ENCODE measurements at regions not wholly inside any gene's neighbourhood (a gene's known extent, or its start where the extent isn't known, plus 50 kb on each side); places are given as distances from the start of the nearest gene placed in this dataset.
"Not testable (repeated sequence)": the region's sequence is repeated elsewhere in the genome, so short reads cannot be mapped to it uniquely, and the experiment has no call there.

GRCh38 chr12:89194683-89195082 lies 157.6 kb downstream of the DUSP6 start:
- no peak overlapping the region for H3K4me3 ChIP-seq (ENCODE audit: low read depth in 1 of 2, low read length in 1 of 2)
- TF ChIP-seq CTCF (IDR thresholded peaks at IDR 0.05) = no peak
- H3K4me1 ChIP-seq (ENCODE audit: control insufficient read depth in 1 of 2, insufficient read depth in 1 of 2, low read depth in 1 of 2, low read length in 1 of 2) = peaks cover 0 to 1% of the 10 kb centered on the region in 2 experiments
- no peaks in the 10 kb centered on the region for H3K9me3 ChIP-seq
- H3K27ac ChIP-seq = no peak overlapping the region
- H3K36me3 ChIP-seq = no peaks in the 10 kb centered on the region
- no peaks in the 10 kb centered on the region for H3K27me3 ChIP-seq

- no peaks in the 10 kb centered on the region for H3K36me3 ChIP-seq
- H3K4me3 ChIP-seq (ENCODE audit: low read depth in 1 of 2, low read length in 1 of 2) = no peak overlapping the region
- no peaks in the 10 kb centered on the region for H3K27me3 ChIP-seq
- TF ChIP-seq CTCF (IDR thresholded peaks at IDR 0.05) = no peak
- no peaks in the 10 kb centered on the region for H3K9me3 ChIP-seq
- no peak overlapping the region for H3K27ac ChIP-seq
- no peaks in the 10 kb centered on the region for H3K4me1 ChIP-seq (ENCODE audit: control insufficient read depth in 1 of 2, insufficient read depth in 1 of 2, low read depth in 1 of 2, low read length in 1 of 2)
Measured at GRCh38 chr12:89192429-89192828, 159.9 kb downstream of the DUSP6 start.

GRCh38 chr12:89191597-89191996 lies 160.7 kb downstream of the DUSP6 start:
- H3K4me1 ChIP-seq (ENCODE audit: control insufficient read depth in 1 of 2, insufficient read depth in 1 of 2, low read depth in 1 of 2, low read length in 1 of 2); H3K27me3 ChIP-seq; H3K27ac ChIP-seq; H3K36me3 ChIP-seq; H3K4me3 ChIP-seq (ENCODE audit: low read depth in 1 of 2, low read length in 1 of 2); H3K9me3 ChIP-seq: not testable (repeated sequence)

- no peak for TF ChIP-seq CTCF (IDR thresholded peaks at IDR 0.05)
- no peak overlapping the region for H3K27ac ChIP-seq
- H3K4me1 ChIP-seq (ENCODE audit: control insufficient read depth in 1 of 2, insufficient read depth in 1 of 2, low read depth in 1 of 2, low read length in 1 of 2) = no peaks in the 10 kb centered on the region
- H3K4me3 ChIP-seq (ENCODE audit: low read depth in 1 of 2, low read length in 1 of 2) = no peak overlapping the region
- no peaks in the 10 kb centered on the region for H3K9me3 ChIP-seq
- H3K36me3 ChIP-seq = no peaks in the 10 kb centered on the region
- no peaks in the 10 kb centered on the region for H3K27me3 ChIP-seq
Measured at GRCh38 chr12:89189448-89189847, 162.9 kb downstream of the DUSP6 start.

- Histone ChIP-seq H3K27ac (no peak overlapping the region), H3K4me3 (ENCODE audit: low read depth in 1 of 2, low read length in 1 of 2) (no peak overlapping the region), H3K4me1 (ENCODE audit: control insufficient read depth in 1 of 2, insufficient read depth in 1 of 2, low read depth in 1 of 2, low read length in 1 of 2) (no peaks in the 10 kb centered on the region), H3K36me3 (no peaks in the 10 kb centered on the region), H3K27me3 (no peaks in the 10 kb centered on the region), H3K9me3 (no peaks in the 10 kb centered on the region)
- no peak for TF ChIP-seq CTCF (IDR thresholded peaks at IDR 0.05)
Measured at GRCh38 chr12:89187507-89187906, 164.8 kb downstream of the DUSP6 start.

GRCh38 chr12:89185889-89186288 lies 166.4 kb downstream of the DUSP6 start:
- Histone ChIP-seq H3K9me3 (no peaks in the 10 kb centered on the region), H3K27ac (no peak overlapping the region), H3K4me3 (ENCODE audit: low read depth in 1 of 2, low read length in 1 of 2) (no peak overlapping the region), H3K4me1 (ENCODE audit: control insufficient read depth in 1 of 2, insufficient read depth in 1 of 2, low read depth in 1 of 2, low read length in 1 of 2) (peaks cover 7 to 11% of the 10 kb centered on the region in 2 experiments), H3K36me3 (no peaks in the 10 kb centered on the region), H3K27me3 (no peaks in the 10 kb centered on the region)
- TF ChIP-seq CTCF (IDR thresholded peaks at IDR 0.05) = no peak
